ENCODE measurements at regions not wholly inside any gene's neighbourhood (a gene's known extent, or its start where the extent isn't known, plus 50 kb on each side); places are given as distances from the start of the nearest gene placed in this dataset.
"Not testable (repeated sequence)": the region's sequence is repeated elsewhere in the genome, so short reads cannot be mapped to it uniquely, and the experiment has no call there.

DNA sequence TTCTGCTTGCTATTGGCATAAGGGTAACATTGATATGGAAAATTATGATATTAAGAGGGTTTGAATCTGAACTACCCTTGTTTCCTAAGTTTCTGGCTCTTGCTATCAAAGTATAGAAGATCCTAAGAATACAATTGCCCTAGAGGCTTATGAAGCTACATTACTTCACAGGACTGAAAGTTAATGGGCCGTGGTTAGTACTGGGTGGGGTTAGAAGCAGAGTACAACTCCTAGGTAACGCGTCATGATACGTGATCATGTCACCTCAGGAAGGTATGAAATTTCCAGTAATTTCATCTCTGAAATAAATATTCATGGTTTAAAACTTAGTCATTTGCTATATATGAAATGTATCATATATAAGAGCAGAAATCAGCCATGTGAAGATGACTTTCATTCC is 743.8 kb upstream of the NEGR1 start:
- no peak overlapping the region for H3K4me3 ChIP-seq (ENCODE audit: low read depth, low read length)
- H3K27me3 ChIP-seq (ENCODE audit: control insufficient read depth, insufficient read depth, low read length) = no peaks in the 10 kb centered on the region
- no peaks in the 10 kb centered on the region for H3K36me3 ChIP-seq (ENCODE audit: control insufficient read depth, insufficient read depth, low read length)
- FAIRE-seq = no peak
- TF ChIP-seq, protein P1, sequence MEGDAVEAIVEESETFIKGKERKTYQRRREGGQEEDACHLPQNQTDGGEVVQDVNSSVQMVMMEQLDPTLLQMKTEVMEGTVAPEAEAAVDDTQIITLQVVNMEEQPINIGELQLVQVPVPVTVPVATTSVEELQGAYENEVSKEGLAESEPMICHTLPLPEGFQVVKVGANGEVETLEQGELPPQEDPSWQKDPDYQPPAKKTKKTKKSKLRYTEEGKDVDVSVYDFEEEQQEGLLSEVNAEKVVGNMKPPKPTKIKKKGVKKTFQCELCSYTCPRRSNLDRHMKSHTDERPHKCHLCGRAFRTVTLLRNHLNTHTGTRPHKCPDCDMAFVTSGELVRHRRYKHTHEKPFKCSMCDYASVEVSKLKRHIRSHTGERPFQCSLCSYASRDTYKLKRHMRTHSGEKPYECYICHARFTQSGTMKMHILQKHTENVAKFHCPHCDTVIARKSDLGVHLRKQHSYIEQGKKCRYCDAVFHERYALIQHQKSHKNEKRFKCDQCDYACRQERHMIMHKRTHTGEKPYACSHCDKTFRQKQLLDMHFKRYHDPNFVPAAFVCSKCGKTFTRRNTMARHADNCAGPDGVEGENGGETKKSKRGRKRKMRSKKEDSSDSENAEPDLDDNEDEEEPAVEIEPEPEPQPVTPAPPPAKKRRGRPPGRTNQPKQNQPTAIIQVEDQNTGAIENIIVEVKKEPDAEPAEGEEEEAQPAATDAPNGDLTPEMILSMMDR (IDR thresholded peaks at IDR 0.05; ENCODE audit: insufficient read depth, low read length, severe bottlenecking) = no peak
- peak; percentile 2 for DNase-seq (ENCODE audit: low read depth)

DNA sequence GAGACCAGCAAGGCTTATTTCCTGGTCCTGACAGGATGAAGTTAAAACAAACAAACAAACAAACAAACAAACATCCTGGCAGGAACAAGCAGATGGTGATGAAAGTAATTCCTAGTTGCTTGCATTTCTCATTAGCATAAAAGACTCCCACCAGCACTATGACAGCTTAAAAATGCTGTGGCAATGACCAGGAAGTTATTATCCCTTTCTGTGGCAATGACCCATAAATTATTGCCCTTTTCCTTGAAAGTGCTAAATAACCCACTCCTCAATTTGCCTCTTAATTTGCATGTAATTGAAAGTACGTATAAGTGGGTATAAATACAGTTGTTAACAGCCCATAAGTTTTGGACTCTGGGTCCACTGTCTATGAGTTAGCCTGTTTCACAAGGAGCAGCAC is 727.6 kb upstream of the NEGR1 start:
- H3K36me3 ChIP-seq (ENCODE audit: control insufficient read depth, insufficient read depth, low read length) = no peaks in the 10 kb centered on the region
- no peaks in the 10 kb centered on the region for H3K27me3 ChIP-seq (ENCODE audit: control insufficient read depth, insufficient read depth, low read length)
- no peak for DNase-seq (ENCODE audit: low read depth)
- TF ChIP-seq, protein P1 (IDR thresholded peaks at IDR 0.05; ENCODE audit: insufficient read depth, low read length, severe bottlenecking) = no peak
- H3K4me3 ChIP-seq (ENCODE audit: low read depth, low read length) = no peak overlapping the region
- FAIRE-seq = no peak

DNA sequence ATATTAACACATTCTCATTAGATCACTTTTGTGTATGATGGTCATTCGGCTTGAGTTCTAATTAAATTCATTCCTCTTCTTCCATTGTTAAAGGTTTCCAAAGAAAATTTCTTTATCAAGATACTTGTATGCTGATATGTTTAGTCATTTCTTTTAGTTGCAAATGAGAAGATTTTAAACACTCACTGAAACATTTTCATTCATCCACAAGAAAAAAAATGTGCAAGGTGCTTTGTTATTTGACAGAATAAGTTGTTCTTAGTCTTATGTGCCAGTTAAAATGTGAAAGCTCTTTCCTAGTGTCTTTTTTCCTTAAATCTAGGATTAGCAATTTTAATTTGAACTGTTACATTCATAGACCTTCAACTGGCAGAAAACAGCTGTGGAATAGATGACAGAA is 727.0 kb upstream of the NEGR1 start:
- Histone ChIP-seq H3K36me3 (ENCODE audit: control insufficient read depth, insufficient read depth, low read length) (no peaks in the 10 kb centered on the region), H3K27me3 (ENCODE audit: control insufficient read depth, insufficient read depth, low read length) (no peaks in the 10 kb centered on the region), H3K4me3 (ENCODE audit: low read depth, low read length) (no peak overlapping the region)
- TF ChIP-seq, protein P1 (IDR thresholded peaks at IDR 0.05; ENCODE audit: insufficient read depth, low read length, severe bottlenecking) = no peak
- no peak for DNase-seq (ENCODE audit: low read depth)
- no peak for FAIRE-seq

DNA sequence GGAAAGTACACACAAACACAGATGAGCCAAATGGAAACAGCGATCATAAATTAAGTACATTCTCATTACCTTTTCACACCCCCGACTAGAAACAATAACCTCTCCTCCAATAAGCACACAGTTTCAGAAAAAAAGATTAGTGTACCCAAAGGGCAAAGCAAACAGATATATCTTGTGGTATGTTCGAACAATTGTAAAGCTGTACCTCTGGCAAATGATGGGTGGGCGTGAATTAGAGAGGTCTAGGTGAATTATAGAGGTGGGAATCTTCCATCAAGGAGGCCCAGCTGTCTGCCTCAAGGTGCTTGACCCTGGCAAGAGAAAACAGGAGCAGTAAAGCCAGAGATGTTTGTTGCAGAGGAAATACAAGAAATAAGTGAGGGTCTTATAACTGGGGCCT is 715.3 kb upstream of the NEGR1 start:
- DNase-seq (ENCODE audit: low read depth) (no peak), FAIRE-seq (no peak)
- TF ChIP-seq, protein P1 (IDR thresholded peaks at IDR 0.05; ENCODE audit: insufficient read depth, low read length, severe bottlenecking) = no peak
- H3K36me3 ChIP-seq (ENCODE audit: control insufficient read depth, insufficient read depth, low read length) = no peaks in the 10 kb centered on the region
- H3K4me3 ChIP-seq (ENCODE audit: low read depth, low read length) = no peak overlapping the region
- no peaks in the 10 kb centered on the region for H3K27me3 ChIP-seq (ENCODE audit: control insufficient read depth, insufficient read depth, low read length)

DNA sequence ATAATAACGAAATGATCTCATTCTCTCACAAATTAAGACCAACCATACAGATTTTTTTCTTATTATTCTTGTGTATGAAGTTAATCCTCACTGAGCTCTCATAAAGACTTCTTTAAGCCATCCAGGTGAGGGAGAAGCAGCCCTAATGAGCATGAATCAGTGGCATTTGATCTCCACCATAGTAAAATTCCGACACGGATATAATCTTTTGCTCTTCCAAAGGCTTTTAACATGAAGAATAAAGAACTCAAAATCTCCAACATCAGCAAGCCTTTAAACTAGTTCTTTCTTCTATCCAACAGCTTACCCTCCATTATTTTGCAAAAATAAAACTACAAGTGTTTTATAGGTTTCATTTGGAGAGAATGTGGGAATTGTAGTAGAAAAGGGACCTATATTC is 714.7 kb upstream of the NEGR1 start:
- FAIRE-seq (no peak), DNase-seq (ENCODE audit: low read depth) (no peak)
- Histone ChIP-seq H3K36me3 (ENCODE audit: control insufficient read depth, insufficient read depth, low read length) (no peaks in the 10 kb centered on the region), H3K4me3 (ENCODE audit: low read depth, low read length) (no peak overlapping the region), H3K27me3 (ENCODE audit: control insufficient read depth, insufficient read depth, low read length) (no peaks in the 10 kb centered on the region)
- TF ChIP-seq, protein P1 (IDR thresholded peaks at IDR 0.05; ENCODE audit: insufficient read depth, low read length, severe bottlenecking) = no peak

DNA sequence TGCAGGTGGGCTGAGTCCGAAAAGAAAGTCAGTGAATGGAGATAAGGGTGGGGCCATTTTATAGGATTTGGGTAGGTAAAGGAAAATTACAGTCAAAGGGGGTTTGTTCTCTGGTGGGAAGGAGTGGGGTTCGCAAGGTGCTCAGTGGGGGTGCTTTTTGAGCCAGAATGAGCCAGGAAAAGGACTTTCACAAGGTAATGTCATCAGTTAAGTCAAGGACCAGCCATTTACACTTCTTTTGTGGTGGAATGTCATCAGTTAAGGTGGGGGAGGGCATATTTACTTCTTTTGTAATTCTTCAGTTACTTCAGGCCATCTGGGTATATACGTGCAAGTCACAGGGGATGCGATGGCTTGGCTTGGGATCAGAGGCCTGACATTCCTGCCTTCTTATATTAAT is 705.5 kb upstream of the NEGR1 start:
- not testable (repeated sequence) for H3K4me3 ChIP-seq (ENCODE audit: low read depth, low read length); H3K36me3 ChIP-seq (ENCODE audit: control insufficient read depth, insufficient read depth, low read length); H3K27me3 ChIP-seq (ENCODE audit: control insufficient read depth, insufficient read depth, low read length); FAIRE-seq; DNase-seq (ENCODE audit: low read depth)
